ENCODE measurements at regions not wholly inside any gene's neighbourhood (a gene's known extent, or its start where the extent isn't known, plus 50 kb on each side); places are given as distances from the start of the nearest gene placed in this dataset.

GRCh38 chr1:195763907-195764374 is 844.3 kb downstream of the KCNT2 start:
- Histone ChIP-seq H4K20me1 (ENCODE audit: insufficient read depth, low read length) (no peaks in the 10 kb centered on the region), H2AFZ (ENCODE audit: low read length) (no peak overlapping the region), H3K27ac (ENCODE audit: low read depth, low read length, poor library complexity, severe bottlenecking) (no peak overlapping the region), H3K79me2 (ENCODE audit: insufficient read depth, low read depth, low read length) (no peaks in the 10 kb centered on the region), H3K4me2 (ENCODE audit: low read length) (no peak overlapping the region), H3K4me1 (ENCODE audit: insufficient read depth, low read length, poor library complexity, severe bottlenecking) (no peaks in the 10 kb centered on the region), H3K36me3 (ENCODE audit: insufficient read depth, low read length) (no peaks in the 10 kb centered on the region), H3K9me3 (ENCODE audit: low read length) (no peaks in the 10 kb centered on the region), H3K9me2 (ENCODE audit: insufficient read depth, low read length) (no peaks in the 10 kb centered on the region), H3K4me3 (ENCODE audit: low read depth, low read length, poor library complexity, severe bottlenecking) (no peak overlapping the region)
- CTCF ChIA-PET (ENCODE audit: unreplicated experiment): no interaction called here
- intact Hi-C loops (cut with micrococcal nuclease; ENCODE audit: unreplicated experiment): no loop called here
- no TSS peak for BruUV-seq (replicated peaks)
- DNase-seq (ENCODE audit: low spot score): no peak
- POLR2A ChIA-PET: no interaction called here
- no peak for TF ChIP-seq EZH2phosphoT487 (IDR thresholded peaks at IDR 0.05; ENCODE audit: borderline replicate concordance, low read depth, low read length)
- TF ChIP-seq CTCF (conservative IDR thresholded peaks at IDR 0.05; ENCODE audit: low read length): no peak

- Histone ChIP-seq H3K36me3 (ENCODE audit: insufficient read depth, low read length) (no peaks in the 10 kb centered on the region), H3K4me1 (ENCODE audit: insufficient read depth, low read length, poor library complexity, severe bottlenecking) (no peaks in the 10 kb centered on the region), H3K27ac (ENCODE audit: low read depth, low read length, poor library complexity, severe bottlenecking) (no peak overlapping the region), H2AFZ (ENCODE audit: low read length) (no peak overlapping the region), H3K9me2 (ENCODE audit: insufficient read depth, low read length) (no peaks in the 10 kb centered on the region), H3K9me3 (ENCODE audit: low read length) (no peaks in the 10 kb centered on the region), H3K79me2 (ENCODE audit: insufficient read depth, low read depth, low read length) (no peaks in the 10 kb centered on the region), H4K20me1 (ENCODE audit: insufficient read depth, low read length) (no peaks in the 10 kb centered on the region), H3K4me2 (ENCODE audit: low read length) (no peak overlapping the region), H3K4me3 (ENCODE audit: low read depth, low read length, poor library complexity, severe bottlenecking) (no peak overlapping the region)
- CTCF ChIA-PET (ENCODE audit: unreplicated experiment): no interaction called here
- intact Hi-C loops (cut with micrococcal nuclease; ENCODE audit: unreplicated experiment): no loop called here
- no peak for DNase-seq (ENCODE audit: low spot score)
- no TSS peak for BruUV-seq (replicated peaks)
- POLR2A ChIA-PET: interaction anchor here (0.8 kb wide), 1 partner anchor 14 kb away, joined by 3 read pairs; no protein-coding TSS in a partner anchor
- TF ChIP-seq CTCF (conservative IDR thresholded peaks at IDR 0.05; ENCODE audit: low read length): no peak
- no peak for TF ChIP-seq EZH2phosphoT487 (IDR thresholded peaks at IDR 0.05; ENCODE audit: borderline replicate concordance, low read depth, low read length)
Measured at GRCh38 chr1:195763146-195763906, 844.9 kb downstream of the KCNT2 start.

- CTCF ChIA-PET (ENCODE audit: unreplicated experiment): no interaction called here
- Histone ChIP-seq H3K27ac (ENCODE audit: low read depth, low read length, poor library complexity, severe bottlenecking) (no peak overlapping the region), H4K20me1 (ENCODE audit: insufficient read depth, low read length) (no peaks in the 10 kb centered on the region), H3K4me3 (ENCODE audit: low read depth, low read length, poor library complexity, severe bottlenecking) (no peak overlapping the region), H3K9me3 (ENCODE audit: low read length) (no peaks in the 10 kb centered on the region), H3K4me2 (ENCODE audit: low read length) (no peak overlapping the region), H3K79me2 (ENCODE audit: insufficient read depth, low read depth, low read length) (no peaks in the 10 kb centered on the region), H3K4me1 (ENCODE audit: insufficient read depth, low read length, poor library complexity, severe bottlenecking) (no peaks in the 10 kb centered on the region), H3K9me2 (ENCODE audit: insufficient read depth, low read length) (no peaks in the 10 kb centered on the region), H3K36me3 (ENCODE audit: insufficient read depth, low read length) (no peaks in the 10 kb centered on the region), H2AFZ (ENCODE audit: low read length) (no peak overlapping the region)
- POLR2A ChIA-PET: no interaction called here
- intact Hi-C loops (cut with micrococcal nuclease; ENCODE audit: unreplicated experiment): no loop called here
- TF ChIP-seq CTCF (conservative IDR thresholded peaks at IDR 0.05; ENCODE audit: low read length) (no peak), EZH2phosphoT487 (IDR thresholded peaks at IDR 0.05; ENCODE audit: borderline replicate concordance, low read depth, low read length) (no peak)
- no TSS peak for BruUV-seq (replicated peaks)
- DNase-seq (ENCODE audit: low spot score): no peak
Measured at GRCh38 chr1:195761104-195761503, 847.1 kb downstream of the KCNT2 start.
